ENCODE measurements at regions not wholly inside any gene's neighbourhood (a gene's known extent, or its start where the extent isn't known, plus 50 kb on each side); places are given as distances from the start of the nearest gene placed in this dataset.

DNA sequence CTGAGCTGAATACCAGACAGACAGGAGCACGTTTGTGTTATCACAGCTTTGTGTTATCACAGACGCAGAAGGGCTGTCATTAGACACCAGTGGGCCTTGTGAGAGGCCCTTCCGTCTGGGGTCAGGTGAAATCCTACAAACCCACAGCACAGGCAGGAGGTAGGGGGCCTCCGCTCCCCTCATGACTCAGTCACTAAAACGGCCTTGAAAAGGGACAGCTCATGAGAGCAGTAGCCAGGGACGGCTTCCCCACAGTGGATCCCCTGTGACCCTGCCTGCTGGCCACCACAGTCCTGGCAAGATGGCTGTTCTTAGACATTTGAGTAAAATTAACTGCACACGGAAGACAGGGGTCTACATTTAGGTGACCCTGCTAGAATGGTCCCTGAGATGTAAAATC lies 215.8 kb upstream of the PPP2R2D start:
- intact Hi-C loops (cut with micrococcal nuclease; ENCODE audit: unreplicated experiment), result no loop called here
- no peak for TF ChIP-seq EZH2 (IDR thresholded peaks at IDR 0.05; ENCODE audit: borderline replicate concordance, low read depth, low read length, poor library complexity, severe bottlenecking)
- TF ChIP-seq CTCF (conservative IDR thresholded peaks at IDR 0.05; ENCODE audit: low read depth, low read length), result no peak
- Histone ChIP-seq H3K27ac (ENCODE audit: low read depth, low read length, poor library complexity, severe bottlenecking) (no peak overlapping the region), H3K36me3 (ENCODE audit: insufficient read depth, low read length, poor library complexity, severe bottlenecking) (no peaks in the 10 kb centered on the region), H3K27me3 (replicated peaks; ENCODE audit: insufficient read depth, low read depth, low read length, poor library complexity) (no peaks in the 10 kb centered on the region), H3K4me1 (ENCODE audit: insufficient read depth, low read length, poor library complexity, severe bottlenecking) (peaks cover 5% of the 10 kb centered on the region), H3K9me3 (ENCODE audit: low read depth, low read length, poor library complexity, severe bottlenecking) (no peaks in the 10 kb centered on the region), H3K4me3 (ENCODE audit: low read depth, low read length, poor library complexity, severe bottlenecking) (no peak overlapping the region)
- CTCF ChIA-PET, result no interaction called here
- no peak for DNase-seq (ENCODE audit: low spot score)
- BruUV-seq (replicated peaks), result no TSS peak
- POLR2A ChIA-PET (ENCODE audit: low non-redundant PET), result no interaction called here

GRCh38 chr10:131685576-131685975 lies 215.2 kb upstream of the PPP2R2D start:
- CTCF ChIA-PET, result no interaction called here
- no TSS peak for BruUV-seq (replicated peaks)
- no peak overlapping the region for H3K27ac ChIP-seq (ENCODE audit: low read depth, low read length, poor library complexity, severe bottlenecking)
- H3K4me3 ChIP-seq (ENCODE audit: low read depth, low read length, poor library complexity, severe bottlenecking), result no peak overlapping the region
- H3K4me1 ChIP-seq (ENCODE audit: insufficient read depth, low read length, poor library complexity, severe bottlenecking), result peaks cover 5% of the 10 kb centered on the region
- no peaks in the 10 kb centered on the region for H3K27me3 ChIP-seq (replicated peaks; ENCODE audit: insufficient read depth, low read depth, low read length, poor library complexity)
- no peaks in the 10 kb centered on the region for H3K9me3 ChIP-seq (ENCODE audit: low read depth, low read length, poor library complexity, severe bottlenecking)
- DNase-seq (ENCODE audit: low spot score), result no peak
- no peaks in the 10 kb centered on the region for H3K36me3 ChIP-seq (ENCODE audit: insufficient read depth, low read length, poor library complexity, severe bottlenecking)
- intact Hi-C loops (cut with micrococcal nuclease; ENCODE audit: unreplicated experiment), result no loop called here
- no peak for TF ChIP-seq CTCF (conservative IDR thresholded peaks at IDR 0.05; ENCODE audit: low read depth, low read length)
- TF ChIP-seq EZH2 (IDR thresholded peaks at IDR 0.05; ENCODE audit: borderline replicate concordance, low read depth, low read length, poor library complexity, severe bottlenecking), result no peak
- POLR2A ChIA-PET (ENCODE audit: low non-redundant PET), result no interaction called here

- no TSS peak for BruUV-seq (replicated peaks)
- CTCF ChIA-PET, result no interaction called here
Measured at GRCh38 chr10:131686781-131687420, 213.9 kb upstream of the PPP2R2D start.

DNA sequence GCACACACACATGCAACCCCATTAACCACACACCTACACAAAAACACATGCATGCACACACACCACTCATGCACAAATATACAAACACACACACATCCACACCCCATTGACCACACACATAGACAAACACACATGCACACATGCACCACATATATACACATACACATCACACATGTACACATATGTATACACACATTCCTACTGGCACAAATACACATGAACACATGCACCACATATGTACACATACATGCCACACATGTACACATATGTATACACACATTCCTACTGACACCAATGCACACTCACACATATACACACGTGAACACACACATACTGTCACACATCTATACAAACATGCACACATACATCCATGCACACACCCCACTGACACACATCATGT lies 212.5 kb upstream of the PPP2R2D start:
- ChIA-PET CTCF (no interaction called here), POLR2A (ENCODE audit: low non-redundant PET) (no interaction called here)
- intact Hi-C loops (cut with micrococcal nuclease; ENCODE audit: unreplicated experiment), result no loop called here
- BruUV-seq (replicated peaks), result no TSS peak
- peaks cover 5% of the 10 kb centered on the region for H3K4me1 ChIP-seq (ENCODE audit: insufficient read depth, low read length, poor library complexity, severe bottlenecking)
- no peak for TF ChIP-seq CTCF (conservative IDR thresholded peaks at IDR 0.05; ENCODE audit: low read depth, low read length)
- no peak for TF ChIP-seq EZH2 (IDR thresholded peaks at IDR 0.05; ENCODE audit: borderline replicate concordance, low read depth, low read length, poor library complexity, severe bottlenecking)
- H3K27ac ChIP-seq (ENCODE audit: low read depth, low read length, poor library complexity, severe bottlenecking), result no peak overlapping the region
- H3K9me3 ChIP-seq (ENCODE audit: low read depth, low read length, poor library complexity, severe bottlenecking), result no peaks in the 10 kb centered on the region
- H3K4me3 ChIP-seq (ENCODE audit: low read depth, low read length, poor library complexity, severe bottlenecking), result no peak overlapping the region
- DNase-seq (ENCODE audit: low spot score), result no peak
- H3K36me3 ChIP-seq (ENCODE audit: insufficient read depth, low read length, poor library complexity, severe bottlenecking), result no peaks in the 10 kb centered on the region
- no peaks in the 10 kb centered on the region for H3K27me3 ChIP-seq (replicated peaks; ENCODE audit: insufficient read depth, low read depth, low read length, poor library complexity)

More at GRCh38 chr10:131686781-131687420, 213.9 kb upstream of the PPP2R2D start:
- no peaks in the 10 kb centered on the region for H3K27me3 ChIP-seq (replicated peaks; ENCODE audit: insufficient read depth, low read depth, low read length, poor library complexity)
- DNase-seq (ENCODE audit: low spot score), result no peak
- POLR2A ChIA-PET (ENCODE audit: low non-redundant PET), result no interaction called here
- H3K4me1 ChIP-seq (ENCODE audit: insufficient read depth, low read length, poor library complexity, severe bottlenecking), result peaks cover 5% of the 10 kb centered on the region
- no peak overlapping the region for H3K27ac ChIP-seq (ENCODE audit: low read depth, low read length, poor library complexity, severe bottlenecking)
- H3K9me3 ChIP-seq (ENCODE audit: low read depth, low read length, poor library complexity, severe bottlenecking), result no peaks in the 10 kb centered on the region
- H3K36me3 ChIP-seq (ENCODE audit: insufficient read depth, low read length, poor library complexity, severe bottlenecking), result no peaks in the 10 kb centered on the region
- TF ChIP-seq EZH2 (IDR thresholded peaks at IDR 0.05; ENCODE audit: borderline replicate concordance, low read depth, low read length, poor library complexity, severe bottlenecking), result no peak
- intact Hi-C loops (cut with micrococcal nuclease; ENCODE audit: unreplicated experiment), result no loop called here
- no peak overlapping the region for H3K4me3 ChIP-seq (ENCODE audit: low read depth, low read length, poor library complexity, severe bottlenecking)
